Large intestine (tissue), 3 donors: ENCODE measurements at regions not wholly inside any gene's neighbourhood (a gene's known extent, or its start where the extent isn't known, plus 50 kb on each side); places are given as distances from the start of the nearest gene placed in this dataset.
"Not testable (repeated sequence)": the region's sequence is repeated elsewhere in the genome, so short reads cannot be mapped to it uniquely, and the experiment has no call there.

Experiments
- DNase-seq, 2 donors: peaks; one replicate each; pipeline versions ENCODE4 v3.0.0 to v3.0.0-alpha.2; 2013
- H3K27ac ChIP-seq: one replicate; pipeline ENCODE4 v1.5.1; 2013; ENCODE audit warnings: low read length
- H3K27me3 ChIP-seq: 2 replicates; pipeline ENCODE4 v1.6.1; 2013; ENCODE audit warnings: low read length; ENCODE audit not compliant: control insufficient read depth, insufficient read depth
- H3K36me3 ChIP-seq: 2 replicates; pipeline ENCODE4 v1.6.1; 2013; ENCODE audit warnings: low read length; ENCODE audit not compliant: control insufficient read depth, insufficient read depth
- H3K4me1 ChIP-seq: one replicate; pipeline ENCODE4 v1.6.1; 2013; ENCODE audit warnings: low read length; ENCODE audit not compliant: control insufficient read depth, insufficient read depth
- H3K4me3 ChIP-seq: one replicate; pipeline ENCODE4 v1.5.1; 2013; ENCODE audit warnings: low read length
- H3K9me3 ChIP-seq: one replicate; pipeline ENCODE4 v1.6.1; 2013; ENCODE audit warnings: mild to moderate bottlenecking, low read depth, low read length, moderate library complexity; ENCODE audit not compliant: control insufficient read depth
- WGBS: methylation state at CpG from one replicate; pipeline ENCODE4 v1.1.5; 2013; ENCODE audit warnings: low lambda C conversion rate; ENCODE audit not compliant: insufficient coverage; 5-methylcytosine and 5-hydroxymethylcytosine counted together

DNA sequence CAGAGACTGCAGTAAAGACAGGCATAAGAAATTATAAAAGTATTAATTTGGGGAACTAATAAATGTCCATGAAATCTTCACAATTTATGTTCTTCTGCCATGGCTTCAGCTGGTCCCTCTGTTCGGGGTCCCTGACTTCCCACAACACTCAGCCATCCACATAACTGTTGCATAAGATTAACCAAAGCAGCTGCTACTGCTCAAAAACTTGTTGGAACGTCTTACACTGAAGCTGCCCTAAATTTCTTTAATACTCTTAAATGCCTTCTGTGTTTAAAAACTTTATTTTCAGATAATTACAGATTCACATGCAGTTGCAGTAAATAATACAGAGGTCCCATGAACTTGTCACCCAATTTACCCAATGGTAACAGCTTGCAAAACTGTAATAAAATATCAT, 193.1 kb upstream of the DTNA start:
- WGBS = 60% methylated on average over 1 of the region's 2 CpGs
- DNase-seq, H3K4me3 ChIP-seq, H3K27me3 ChIP-seq, H3K36me3 ChIP-seq, H3K27ac ChIP-seq, H3K9me3 ChIP-seq, H3K4me1 ChIP-seq: not testable (repeated sequence)

DNA sequence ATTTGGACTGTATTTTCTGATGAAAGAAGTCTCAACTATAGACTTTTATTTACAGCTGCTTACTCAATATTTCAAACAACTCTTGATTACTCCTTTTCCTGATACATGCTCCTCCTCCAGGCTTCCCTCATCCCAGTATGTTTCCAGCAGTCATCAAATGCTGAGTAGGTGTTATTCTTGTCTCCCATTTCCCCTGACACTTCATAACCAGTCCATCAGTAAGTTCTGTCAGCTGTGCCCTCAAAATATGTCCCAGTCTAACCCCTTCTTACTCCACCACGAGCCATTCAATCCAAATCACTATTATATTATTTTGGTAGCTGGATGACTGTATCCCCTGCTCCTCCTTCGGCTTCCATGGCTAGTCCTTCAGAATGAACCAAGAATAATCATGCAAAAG, 189.1 kb upstream of the DTNA start:
- no peak for DNase-seq
- no peaks in the 10 kb centered on the region for H3K9me3 ChIP-seq
- no peak overlapping the region for H3K27ac ChIP-seq
- no peaks in the 10 kb centered on the region for H3K27me3 ChIP-seq
- WGBS = no CpG with 5 or more reads among the region's 2 CpGs
- H3K36me3 ChIP-seq = no peaks in the 10 kb centered on the region
- H3K4me1 ChIP-seq = no peaks in the 10 kb centered on the region
- no peak overlapping the region for H3K4me3 ChIP-seq

DNA sequence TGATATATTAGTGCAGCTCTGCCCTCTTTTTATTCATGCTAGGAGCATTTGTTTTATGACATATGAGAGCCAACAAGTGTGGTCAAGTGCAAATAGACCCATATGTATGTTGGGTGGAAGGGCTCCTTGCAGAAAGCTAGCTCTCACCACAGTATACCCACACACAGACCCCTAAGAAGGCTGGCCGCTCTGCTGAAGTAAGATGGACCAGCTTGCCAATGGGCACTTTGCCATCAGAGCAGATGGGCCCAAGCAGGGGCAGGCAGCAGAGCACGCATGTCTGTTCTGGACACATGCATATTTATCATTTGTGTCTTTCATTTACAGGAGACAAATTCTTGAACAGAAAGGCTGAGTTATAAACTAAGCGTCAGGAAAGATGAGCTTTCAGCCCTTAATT, 187.5 kb upstream of the DTNA start:
- Histone ChIP-seq H3K4me3 (no peak overlapping the region), H3K36me3 (no peaks in the 10 kb centered on the region), H3K27ac (no peak overlapping the region), H3K4me1 (no peaks in the 10 kb centered on the region), H3K9me3 (no peaks in the 10 kb centered on the region), H3K27me3 (no peaks in the 10 kb centered on the region)
- WGBS = no CpG with 5 or more reads among the region's 3 CpGs
- no peak for DNase-seq

DNA sequence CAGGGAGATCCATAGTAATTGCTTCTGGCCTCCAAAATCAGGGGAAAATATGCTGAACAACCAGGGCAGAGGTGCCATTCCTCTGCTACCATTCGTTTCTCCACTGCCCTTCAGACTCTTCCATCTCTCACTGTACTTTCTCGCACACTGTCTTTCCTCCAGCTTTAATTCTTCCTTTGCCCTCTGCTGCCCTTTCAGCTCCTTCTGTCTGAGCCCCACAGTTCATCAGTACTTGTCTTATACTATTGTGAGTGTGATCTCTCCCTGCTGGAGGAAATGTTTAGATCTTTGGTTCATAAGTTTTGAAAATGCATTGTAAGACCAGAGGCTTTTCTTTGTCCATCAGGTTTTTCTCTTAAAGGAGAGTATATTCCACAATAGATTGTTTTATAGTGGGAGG, 184.9 kb upstream of the DTNA start:
- H3K36me3 ChIP-seq = no peaks in the 10 kb centered on the region
- no peak overlapping the region for H3K4me3 ChIP-seq
- no peak for DNase-seq
- H3K27me3 ChIP-seq = no peaks in the 10 kb centered on the region
- no peaks in the 10 kb centered on the region for H3K9me3 ChIP-seq
- no peak overlapping the region for H3K27ac ChIP-seq
- WGBS = no CpG with 5 or more reads among the region's 2 CpGs
- no peaks in the 10 kb centered on the region for H3K4me1 ChIP-seq

DNA sequence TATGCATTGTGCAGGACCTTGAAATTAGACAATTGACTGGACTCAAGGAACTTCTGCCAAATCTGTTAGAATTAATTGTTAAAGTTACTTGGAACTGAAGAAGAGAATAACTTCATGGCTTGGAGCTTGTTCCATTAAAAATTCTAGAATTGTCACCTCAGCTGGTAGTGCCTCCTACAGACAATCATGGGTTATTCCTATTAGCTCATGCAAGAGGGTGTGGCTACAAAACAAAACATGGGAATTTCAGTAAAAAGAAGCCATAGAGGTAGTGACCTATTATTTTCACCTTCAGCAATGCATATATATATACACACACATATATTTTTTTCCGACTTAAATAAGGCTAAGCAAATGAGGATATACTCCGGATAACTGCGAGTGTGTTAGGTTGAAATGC, 181.9 kb upstream of the DTNA start:
- no CpG with 5 or more reads among the region's 3 CpGs for WGBS
- no peaks in the 10 kb centered on the region for H3K36me3 ChIP-seq
- DNase-seq = no peak
- no peaks in the 10 kb centered on the region for H3K27me3 ChIP-seq
- H3K4me3 ChIP-seq = no peak overlapping the region
- no peak overlapping the region for H3K27ac ChIP-seq
- no peaks in the 10 kb centered on the region for H3K4me1 ChIP-seq
- no peaks in the 10 kb centered on the region for H3K9me3 ChIP-seq

DNA sequence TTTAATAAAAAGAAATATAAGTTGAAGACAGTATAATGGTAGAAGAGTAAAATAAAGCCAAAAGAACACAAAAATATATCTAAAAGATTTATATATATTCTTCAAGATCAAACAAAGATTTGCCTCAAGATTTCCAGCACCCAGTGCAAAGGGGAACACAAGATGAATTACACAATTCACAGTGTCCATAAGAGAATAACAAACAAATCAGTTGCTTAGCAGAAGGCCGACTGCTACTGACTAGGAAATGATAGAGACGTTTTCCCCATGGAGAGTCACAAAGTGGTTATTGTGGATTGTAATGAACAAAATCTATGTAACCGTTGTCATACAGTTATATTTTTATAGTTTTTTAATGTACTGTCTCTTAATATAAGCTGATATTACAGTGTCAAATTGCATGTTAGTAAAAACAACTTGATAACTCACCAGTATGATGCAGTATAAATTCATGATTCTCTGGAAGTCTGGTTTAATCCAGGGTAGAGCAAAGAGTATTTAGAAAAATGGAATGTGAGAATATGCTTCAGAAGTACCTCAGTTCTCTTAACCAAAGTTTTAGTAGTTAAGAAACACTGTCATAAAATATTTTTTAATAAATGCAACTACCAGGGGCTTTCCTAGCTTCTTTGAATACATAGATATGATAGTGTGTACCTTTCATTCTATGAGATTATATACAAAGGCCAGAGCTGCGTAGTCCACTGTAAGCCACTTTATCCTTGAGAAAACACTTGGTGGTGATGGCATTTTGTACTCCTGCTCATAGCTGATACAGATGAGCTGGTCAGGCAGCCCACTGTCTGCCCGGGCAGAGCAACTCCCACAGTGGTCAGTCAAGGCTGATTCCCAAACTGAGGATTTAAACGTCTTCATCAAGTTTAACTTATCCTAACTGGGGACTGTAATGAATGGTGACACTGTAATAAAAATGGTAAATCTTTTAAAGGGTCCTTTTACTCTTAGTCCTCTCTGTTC, 180.5 kb upstream of the DTNA start:
- Histone ChIP-seq H3K4me3 (no peak overlapping the region), H3K9me3 (no peaks in the 10 kb centered on the region), H3K27ac (no peak overlapping the region), H3K27me3 (no peaks in the 10 kb centered on the region), H3K4me1 (no peaks in the 10 kb centered on the region), H3K36me3 (no peaks in the 10 kb centered on the region)
- WGBS = 50% methylated on average over 4 of the region's 6 CpGs
- no peak for DNase-seq

DNA sequence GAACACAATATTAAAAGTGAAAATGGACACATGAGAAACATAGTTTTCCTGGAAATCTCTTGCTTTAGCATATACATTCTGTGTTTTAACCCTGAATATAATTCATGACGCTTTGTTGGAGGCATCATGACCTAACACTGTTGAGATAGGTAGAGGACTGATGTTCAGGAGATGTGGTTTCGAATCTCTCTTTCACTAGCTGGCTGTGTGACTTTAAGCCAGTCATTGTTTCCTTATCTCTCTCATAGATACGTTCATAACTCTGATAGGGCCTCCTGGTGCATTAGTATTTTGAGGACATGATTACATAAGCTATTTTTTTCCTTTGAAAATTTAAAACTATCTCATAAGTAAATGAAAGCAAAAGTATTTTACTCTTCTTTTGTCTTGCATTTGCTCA, 179.0 kb upstream of the DTNA start:
- Histone ChIP-seq H3K27ac (no peak overlapping the region), H3K4me3 (no peak overlapping the region), H3K36me3 (no peaks in the 10 kb centered on the region), H3K27me3 (no peaks in the 10 kb centered on the region), H3K4me1 (no peaks in the 10 kb centered on the region), H3K9me3 (no peaks in the 10 kb centered on the region)
- WGBS = 80% methylated on average over 1 of the region's 3 CpGs
- no peak for DNase-seq

DNA sequence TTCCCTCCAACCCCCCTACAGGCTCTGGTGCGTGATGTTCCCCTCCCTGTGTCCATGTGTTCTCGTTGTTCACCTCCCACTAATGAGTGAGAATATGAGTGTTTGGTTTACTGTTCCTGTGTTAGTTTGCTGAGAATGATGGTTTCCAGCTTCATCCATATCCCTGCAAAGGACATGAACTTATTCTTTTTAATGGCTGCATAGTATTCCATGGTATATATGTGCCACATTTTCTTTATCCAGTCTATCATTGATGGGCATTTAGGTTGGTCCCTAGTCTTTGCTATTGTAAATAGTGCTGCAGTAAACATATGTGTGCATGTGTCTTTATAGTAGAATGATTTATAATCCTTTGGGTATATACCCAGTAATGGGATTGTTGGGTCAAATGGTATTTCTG, 175.5 kb upstream of the DTNA start:
- no CpG with 5 or more reads among the region's 2 CpGs for WGBS

DNA sequence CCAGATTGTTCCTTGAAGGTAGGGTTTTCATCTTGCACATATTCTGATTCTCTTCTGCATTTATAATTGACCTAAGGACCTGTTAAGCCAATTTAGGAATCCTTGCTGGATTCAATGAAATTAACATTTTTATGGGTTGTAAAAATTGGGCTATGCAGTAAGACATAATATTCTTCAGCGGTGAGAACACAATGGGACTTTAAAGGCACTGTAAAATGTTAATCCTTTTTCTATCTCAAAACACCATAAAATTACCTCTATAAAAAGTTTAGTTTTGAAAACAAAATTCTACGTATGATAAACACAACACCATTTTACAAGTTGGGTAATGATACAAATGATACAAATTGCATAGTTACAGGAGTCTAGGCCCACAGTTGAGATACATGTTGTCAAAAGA, 169.2 kb upstream of the DTNA start:
- WGBS = 100% methylated on average over 1 of the region's 2 CpGs
- DNase-seq = no peak
- H3K9me3 ChIP-seq = no peaks in the 10 kb centered on the region
- no peaks in the 10 kb centered on the region for H3K4me1 ChIP-seq
- H3K36me3 ChIP-seq = no peaks in the 10 kb centered on the region
- no peak overlapping the region for H3K27ac ChIP-seq
- no peaks in the 10 kb centered on the region for H3K27me3 ChIP-seq
- H3K4me3 ChIP-seq = no peak overlapping the region

More for the DNA sequence above, 175.5 kb upstream of the DTNA start:
- DNase-seq, H3K9me3 ChIP-seq, H3K36me3 ChIP-seq, H3K4me3 ChIP-seq, H3K27me3 ChIP-seq, H3K4me1 ChIP-seq, H3K27ac ChIP-seq: not testable (repeated sequence)

DNA sequence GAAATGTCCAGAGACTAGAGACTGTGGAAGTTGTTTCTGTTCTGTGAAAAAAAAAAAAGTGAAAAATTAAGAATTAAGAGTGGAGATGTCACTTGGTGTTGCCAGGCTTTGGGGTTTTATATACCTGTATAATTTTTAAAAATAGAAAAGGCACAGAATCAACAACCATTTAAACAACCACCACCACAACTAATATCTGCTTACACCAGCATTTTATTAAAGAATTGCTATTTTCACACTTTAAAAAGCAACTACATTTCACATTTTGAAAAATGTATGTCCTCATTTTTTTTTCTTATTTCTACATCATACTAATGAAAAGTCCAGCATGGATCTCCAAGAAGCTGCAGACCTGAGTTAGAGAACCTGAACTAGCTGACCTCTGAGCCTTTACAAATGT, 167.5 kb upstream of the DTNA start:
- Histone ChIP-seq H3K27me3 (no peaks in the 10 kb centered on the region), H3K36me3 (no peaks in the 10 kb centered on the region), H3K4me3 (no peak overlapping the region), H3K27ac (no peak overlapping the region), H3K4me1 (no peaks in the 10 kb centered on the region), H3K9me3 (no peaks in the 10 kb centered on the region)
- DNase-seq = no peak

DNA sequence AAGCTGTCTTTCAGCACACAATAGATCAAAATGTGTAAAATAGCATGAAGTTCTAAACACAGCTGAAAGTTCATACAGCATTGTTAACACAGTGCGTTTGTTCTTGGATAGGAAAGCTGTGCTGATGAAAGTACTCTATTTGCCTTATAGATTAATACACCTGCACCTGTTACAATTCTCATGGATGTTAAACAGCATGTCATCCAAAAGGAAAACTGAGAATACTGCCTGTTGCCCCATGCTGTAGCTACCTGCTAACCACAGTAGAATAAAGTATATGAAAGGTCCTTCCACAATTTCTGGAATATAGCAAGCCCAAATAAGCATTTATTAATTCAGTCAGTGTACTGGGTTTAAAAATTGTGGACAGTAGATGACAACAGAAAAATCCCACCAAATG, 166.7 kb upstream of the DTNA start:
- Histone ChIP-seq H3K4me3 (no peak overlapping the region), H3K27ac (no peak overlapping the region), H3K4me1 (no peaks in the 10 kb centered on the region), H3K27me3 (no peaks in the 10 kb centered on the region), H3K9me3 (no peaks in the 10 kb centered on the region), H3K36me3 (no peaks in the 10 kb centered on the region)
- DNase-seq = no peak
- 71% methylated on average over 1 of the region's 1 CpG for WGBS
